Activated naive CD8-positive, alpha-beta T cell treated with anti-CD3 and anti-CD28 coated beads, Interleukin-2, amount 10 ng/mL, durations not matched to agents 7 days and 5 days (primary cell): ENCODE measurements at regions not wholly inside any gene's neighbourhood (a gene's known extent, or its start where the extent isn't known, plus 50 kb on each side); places are given as distances from the start of the nearest gene placed in this dataset.

Source experiments
- ATAC-seq: fragments of 150-1000 bp; cut with Tn5 transposase; one replicate; pipeline ENCODE4 v1.10.0; 2021; ENCODE audit warnings: low read depth, moderate library complexity
- POLR2A ChIA-PET: fragments of 350-600 bp; sonication (Branson Sonifier 250); formaldehyde crosslinking; loops from one replicate; lab custom pipeline; 2021; ENCODE audit warnings: antibody characterized with exemption; lab: Charles Lee
- DNase-seq: peaks from one replicate; pipeline ENCODE4 v3.0.0; 2021
- H3K27ac Mint-ChIP-seq: one replicate; pipeline ENCODE4 v1.8.0; 2022; ENCODE audit warnings: mild to moderate bottlenecking, mixed read lengths
- H3K27me3 Mint-ChIP-seq: one replicate; pipeline ENCODE4 v1.8.0; 2022; ENCODE audit warnings: mild to moderate bottlenecking, moderate library complexity, mixed read lengths
- H3K36me3 Mint-ChIP-seq: one replicate; pipeline ENCODE4 v1.8.0; 2021; ENCODE audit warnings: mild to moderate bottlenecking, mixed read lengths
- H3K4me1 Mint-ChIP-seq: one replicate; pipeline ENCODE4 v1.8.0; 2021; ENCODE audit warnings: mixed read lengths
- H3K4me3 Mint-ChIP-seq: one replicate; pipeline ENCODE4 v1.8.0; 2022; ENCODE audit warnings: mild to moderate bottlenecking, moderate library complexity, mixed read lengths
- H3K9me3 Mint-ChIP-seq: one replicate; pipeline ENCODE4 v1.8.0; 2021; ENCODE audit warnings: mixed read lengths

DNA sequence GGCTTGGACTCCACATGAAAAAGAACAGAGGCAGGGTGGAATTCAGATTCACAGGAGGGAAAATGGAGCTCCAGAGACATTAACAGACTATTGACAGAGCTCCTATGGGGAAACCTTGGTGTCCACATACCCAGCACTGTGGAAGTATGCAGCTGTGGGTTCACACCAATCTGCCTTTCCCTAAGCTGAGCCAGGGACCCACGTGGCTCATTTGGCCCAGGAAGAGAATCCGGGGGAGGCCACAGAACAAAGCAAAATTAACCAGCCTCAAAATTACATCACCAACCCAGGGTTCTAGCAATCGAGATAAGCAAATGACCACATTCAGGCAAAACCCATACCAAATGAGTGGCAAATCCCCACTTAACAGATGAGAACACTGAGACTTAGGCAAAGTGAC is 105.8 kb upstream of the TWIST2 start:
- Mint-ChIP-seq H3K9me3 (no peaks in the 10 kb centered on the region), H3K27me3 (peaks cover 7% of the 10 kb centered on the region), H3K4me3 (no peak overlapping the region), H3K27ac (no peak overlapping the region), H3K36me3 (no peaks in the 10 kb centered on the region), H3K4me1 (no peaks in the 10 kb centered on the region)
- ATAC-seq = no peak
- POLR2A ChIA-PET = no interaction called here
- DNase-seq = no peak

DNA sequence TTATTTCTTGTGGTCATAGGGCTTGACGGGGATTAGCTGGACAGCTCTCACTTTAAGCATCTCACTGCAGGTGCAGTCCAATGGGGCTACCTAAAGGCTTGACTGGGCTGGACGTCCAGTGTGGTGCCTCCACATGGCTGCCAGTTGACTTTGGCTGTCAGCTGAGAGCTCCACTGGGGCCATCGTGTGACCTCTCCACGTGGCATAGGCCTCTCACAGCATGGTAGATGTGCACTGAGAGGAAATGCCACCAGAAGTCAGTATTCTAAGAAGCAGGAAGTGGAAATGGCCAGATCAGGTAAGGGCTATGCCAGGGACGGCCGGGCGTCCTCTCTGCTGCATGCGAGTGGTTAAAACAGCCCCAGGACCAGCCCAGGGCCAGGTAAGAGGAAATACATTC is 105.2 kb upstream of the TWIST2 start:
- no peaks in the 10 kb centered on the region for H3K4me1 Mint-ChIP-seq
- DNase-seq = no peak
- ATAC-seq = no peak
- H3K4me3 Mint-ChIP-seq = no peak overlapping the region
- no peak overlapping the region for H3K27ac Mint-ChIP-seq
- H3K27me3 Mint-ChIP-seq = peaks cover 1% of the 10 kb centered on the region
- H3K36me3 Mint-ChIP-seq = no peaks in the 10 kb centered on the region
- no peaks in the 10 kb centered on the region for H3K9me3 Mint-ChIP-seq
- POLR2A ChIA-PET = no interaction called here

DNA sequence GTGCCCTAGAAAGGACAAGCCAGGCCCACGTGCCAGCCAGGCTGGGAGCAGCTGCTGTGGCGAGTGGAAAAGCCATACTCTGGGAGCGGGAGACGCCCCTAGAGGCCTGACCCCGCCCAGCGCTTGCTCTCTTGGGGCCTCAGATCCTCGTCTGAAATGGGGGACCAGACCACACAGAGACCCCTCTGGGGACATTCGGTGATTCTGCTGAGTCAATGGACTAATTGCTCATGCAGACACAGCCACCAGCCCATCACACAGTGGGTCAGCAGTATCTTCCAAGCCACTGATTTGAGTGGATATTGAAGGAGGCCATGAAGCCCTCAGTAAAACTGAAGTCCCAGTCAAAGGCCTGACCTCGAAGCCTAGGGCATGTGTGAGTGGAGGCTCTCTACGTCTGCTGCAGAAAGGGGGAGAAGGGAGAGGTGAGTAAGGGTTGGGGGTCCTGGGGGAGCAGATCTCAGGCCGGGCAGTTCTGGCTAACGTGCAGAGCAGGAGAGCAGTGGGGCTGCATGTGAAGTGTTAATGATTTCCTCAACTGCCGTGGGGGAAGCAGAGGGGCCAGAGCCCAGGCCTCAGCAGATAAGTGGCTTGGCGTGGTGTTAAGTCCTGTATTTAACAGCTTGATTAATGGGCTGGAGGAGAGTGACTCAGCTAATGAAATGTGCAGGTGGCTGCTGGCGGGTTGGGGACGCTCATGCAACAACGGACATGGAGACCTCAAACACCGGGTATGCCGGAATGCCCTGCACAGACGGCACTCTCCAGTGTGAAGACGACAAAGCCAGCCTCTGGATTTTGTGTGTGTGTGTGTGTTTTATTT is 104.4 kb upstream of the TWIST2 start:
- ATAC-seq (no peak), DNase-seq (no peak)
- Mint-ChIP-seq H3K27me3 (no peaks in the 10 kb centered on the region), H3K4me3 (no peak overlapping the region), H3K4me1 (no peaks in the 10 kb centered on the region), H3K9me3 (no peaks in the 10 kb centered on the region), H3K36me3 (no peaks in the 10 kb centered on the region), H3K27ac (no peak overlapping the region)
- POLR2A ChIA-PET = no interaction called here

DNA sequence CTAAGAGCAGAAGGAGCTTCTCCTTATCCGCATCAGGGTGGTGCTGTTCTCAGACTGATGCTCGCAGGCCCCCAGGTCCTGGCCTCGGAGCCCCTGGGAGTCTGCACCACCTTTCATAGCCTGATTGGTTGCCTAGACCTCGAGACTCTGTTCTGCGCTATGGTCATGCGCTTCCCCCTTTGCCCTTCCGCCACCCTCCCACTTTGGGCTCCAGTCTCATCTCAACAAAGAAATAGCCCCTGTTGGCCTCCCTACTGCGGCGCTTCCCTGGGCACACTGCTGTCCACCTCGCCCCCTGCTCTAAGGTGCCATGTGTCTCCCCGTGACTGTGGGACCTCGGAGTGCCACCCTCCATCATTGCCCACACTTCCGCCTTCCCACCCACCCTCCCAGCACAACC is 102.9 kb upstream of the TWIST2 start:
- Mint-ChIP-seq H3K36me3 (no peaks in the 10 kb centered on the region), H3K27ac (no peak overlapping the region), H3K4me1 (no peaks in the 10 kb centered on the region), H3K4me3 (no peak overlapping the region), H3K27me3 (no peaks in the 10 kb centered on the region), H3K9me3 (peaks cover 1% of the 10 kb centered on the region)
- POLR2A ChIA-PET = no interaction called here
- DNase-seq (no peak), ATAC-seq (no peak)

DNA sequence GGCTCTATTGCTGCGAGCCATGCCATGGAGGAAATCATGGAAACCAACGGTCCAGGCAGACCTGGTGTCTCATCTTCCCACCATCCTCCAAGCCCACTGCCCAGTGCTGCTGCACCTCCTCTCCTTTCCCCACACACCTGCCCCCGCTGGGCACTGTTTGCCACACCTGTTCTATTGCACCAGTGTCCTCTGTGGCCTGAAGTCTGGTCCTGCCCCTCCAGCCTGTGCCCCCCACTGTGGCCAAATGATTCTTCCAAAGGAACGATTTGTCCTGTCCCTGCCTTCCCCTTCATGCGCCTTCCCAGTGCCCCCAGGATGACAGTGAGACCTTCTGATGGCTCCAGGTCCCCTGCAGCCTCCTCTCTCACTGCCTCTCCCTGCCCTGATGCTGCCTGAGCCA is 101.9 kb upstream of the TWIST2 start:
- POLR2A ChIA-PET = no interaction called here
- H3K4me3 Mint-ChIP-seq = no peak overlapping the region
- H3K4me1 Mint-ChIP-seq = no peaks in the 10 kb centered on the region
- no peaks in the 10 kb centered on the region for H3K36me3 Mint-ChIP-seq
- DNase-seq (no peak), ATAC-seq (no peak)
- H3K9me3 Mint-ChIP-seq = peaks cover 3% of the 10 kb centered on the region
- peaks cover 2% of the 10 kb centered on the region for H3K27me3 Mint-ChIP-seq
- H3K27ac Mint-ChIP-seq = no peak overlapping the region

DNA sequence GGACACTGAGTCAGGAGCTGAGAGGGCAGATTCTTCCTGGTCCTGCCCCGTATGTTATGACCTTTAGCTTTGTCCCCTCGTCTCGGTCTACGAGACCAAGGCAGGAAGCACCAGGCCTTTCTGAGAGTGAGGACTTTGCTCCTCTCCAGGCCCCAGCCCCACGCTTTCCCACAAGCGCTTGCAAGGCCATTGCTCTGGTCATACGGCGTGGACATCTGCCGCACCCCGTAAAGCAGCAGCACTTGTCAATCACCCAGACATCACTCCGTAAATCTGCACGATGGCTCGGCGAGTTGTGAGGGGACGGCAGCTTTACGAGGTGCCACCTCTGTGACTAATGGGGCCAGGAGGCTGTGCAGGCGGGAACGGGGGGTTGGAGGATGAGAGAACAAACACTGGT is 100.8 kb upstream of the TWIST2 start:
- Mint-ChIP-seq H3K4me3 (no peak overlapping the region), H3K27ac (no peak overlapping the region), H3K4me1 (no peaks in the 10 kb centered on the region), H3K9me3 (peaks cover 3% of the 10 kb centered on the region), H3K27me3 (peaks cover 2% of the 10 kb centered on the region), H3K36me3 (no peaks in the 10 kb centered on the region)
- POLR2A ChIA-PET = no interaction called here
- no peak for ATAC-seq
- DNase-seq = no peak

DNA sequence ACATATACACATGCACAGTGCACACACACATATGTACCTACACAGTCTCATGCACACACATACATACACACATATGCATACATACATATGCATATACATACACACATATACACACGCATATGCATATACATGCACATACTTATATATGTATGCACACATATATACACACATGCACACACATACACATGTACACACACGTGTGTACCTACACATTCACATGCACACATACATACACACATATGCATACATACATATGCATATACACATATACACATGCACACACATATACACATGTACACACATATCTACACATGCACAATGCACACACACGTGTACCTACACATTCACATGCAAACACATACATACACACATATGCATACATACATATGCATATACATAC is 100.3 kb upstream of the TWIST2 start:
- DNase-seq (no peak), ATAC-seq (no peak)
- Mint-ChIP-seq H3K4me1 (no peaks in the 10 kb centered on the region), H3K27me3 (peaks cover 2% of the 10 kb centered on the region), H3K36me3 (no peaks in the 10 kb centered on the region), H3K27ac (no peak overlapping the region), H3K4me3 (no peak overlapping the region), H3K9me3 (peaks cover 3% of the 10 kb centered on the region)
- POLR2A ChIA-PET = no interaction called here

DNA sequence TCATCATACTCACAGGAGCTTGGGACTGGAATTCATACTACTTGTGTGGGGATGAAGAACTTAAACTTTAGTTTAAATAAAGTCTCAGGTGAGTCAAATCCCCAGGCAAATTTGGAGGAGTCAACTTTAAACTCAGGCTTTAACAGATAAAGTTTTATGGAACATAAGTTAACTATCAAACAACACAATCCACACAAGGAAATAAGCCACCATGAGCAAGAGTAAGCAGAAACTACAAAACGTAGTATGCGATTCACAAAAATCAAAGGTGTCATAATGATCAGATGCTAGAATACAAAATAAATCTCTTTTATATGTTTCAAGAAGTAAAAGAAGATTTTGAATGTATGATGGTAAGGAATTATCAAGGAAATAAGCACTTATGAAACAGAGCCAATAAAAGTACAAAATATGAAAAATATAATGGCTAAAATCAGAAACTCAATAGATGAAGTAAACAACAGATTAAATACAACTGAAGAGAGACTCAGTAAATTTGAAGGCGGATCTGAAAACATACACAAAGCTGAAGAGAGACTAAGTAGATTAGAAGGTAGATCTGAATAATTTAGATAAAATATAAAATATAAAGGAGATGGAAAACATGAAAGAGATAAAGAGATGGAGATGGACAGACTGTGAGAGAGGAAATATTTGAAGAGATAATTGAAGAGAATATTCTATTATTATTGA is 97.5 kb upstream of the TWIST2 start:
- peaks cover 3% of the 10 kb centered on the region for H3K9me3 Mint-ChIP-seq
- no peak overlapping the region for H3K27ac Mint-ChIP-seq
- DNase-seq = no peak
- POLR2A ChIA-PET = no interaction called here
- ATAC-seq = no peak
- no peaks in the 10 kb centered on the region for H3K36me3 Mint-ChIP-seq
- peaks cover 2% of the 10 kb centered on the region for H3K27me3 Mint-ChIP-seq
- no peak overlapping the region for H3K4me3 Mint-ChIP-seq
- H3K4me1 Mint-ChIP-seq = no peaks in the 10 kb centered on the region

DNA sequence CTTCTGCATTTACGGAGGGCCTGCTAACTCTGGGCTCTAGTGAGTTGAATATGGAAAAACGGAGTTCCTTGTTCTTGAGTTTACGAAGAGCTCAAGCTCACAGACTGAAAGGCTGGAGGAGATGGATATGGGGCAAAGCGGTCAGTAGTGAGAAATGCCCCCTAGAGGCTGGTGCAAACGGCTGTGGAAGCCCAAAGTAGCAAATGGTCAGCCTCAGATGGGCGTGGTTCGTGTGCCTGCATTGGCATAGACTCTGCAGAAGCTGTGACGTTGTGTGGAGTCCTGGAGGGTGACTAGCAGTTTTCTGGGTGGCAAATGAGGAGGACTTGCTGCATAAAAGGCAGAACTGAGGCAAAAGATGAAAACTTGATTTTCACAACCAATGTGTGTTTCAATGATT is 93.6 kb upstream of the TWIST2 start:
- DNase-seq = no peak
- POLR2A ChIA-PET = no interaction called here
- no peak overlapping the region for H3K4me3 Mint-ChIP-seq
- H3K27ac Mint-ChIP-seq = no peak overlapping the region
- H3K4me1 Mint-ChIP-seq = no peaks in the 10 kb centered on the region
- H3K27me3 Mint-ChIP-seq = peaks cover 11% of the 10 kb centered on the region
- no peaks in the 10 kb centered on the region for H3K36me3 Mint-ChIP-seq
- ATAC-seq = no peak
- H3K9me3 Mint-ChIP-seq = peaks cover 3% of the 10 kb centered on the region

DNA sequence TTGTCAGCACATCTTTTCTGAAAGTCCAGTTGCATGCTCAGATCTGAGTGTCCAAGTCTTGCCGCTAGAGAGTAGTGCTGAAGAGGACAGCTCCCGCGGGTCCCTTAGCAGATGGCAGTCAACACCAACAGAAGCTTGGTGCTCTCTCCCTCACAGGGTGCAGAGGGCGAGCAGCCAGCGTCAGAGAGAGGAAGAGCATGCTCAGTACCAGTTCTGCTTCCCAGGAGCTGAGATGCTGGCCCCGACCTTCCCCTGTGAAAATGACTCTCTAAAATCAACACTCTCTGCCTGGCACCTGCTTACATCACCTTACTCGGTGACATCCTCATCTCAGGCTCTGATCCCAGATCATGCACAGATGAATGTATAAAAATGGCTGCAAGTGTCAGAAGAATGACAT is 86.0 kb upstream of the TWIST2 start:
- H3K9me3 Mint-ChIP-seq = no peaks in the 10 kb centered on the region
- POLR2A ChIA-PET = no interaction called here
- peaks cover 5% of the 10 kb centered on the region for H3K27me3 Mint-ChIP-seq
- H3K4me3 Mint-ChIP-seq = no peak overlapping the region
- no peaks in the 10 kb centered on the region for H3K4me1 Mint-ChIP-seq
- no peaks in the 10 kb centered on the region for H3K36me3 Mint-ChIP-seq
- H3K27ac Mint-ChIP-seq = no peak overlapping the region
- DNase-seq (no peak), ATAC-seq (no peak)

DNA sequence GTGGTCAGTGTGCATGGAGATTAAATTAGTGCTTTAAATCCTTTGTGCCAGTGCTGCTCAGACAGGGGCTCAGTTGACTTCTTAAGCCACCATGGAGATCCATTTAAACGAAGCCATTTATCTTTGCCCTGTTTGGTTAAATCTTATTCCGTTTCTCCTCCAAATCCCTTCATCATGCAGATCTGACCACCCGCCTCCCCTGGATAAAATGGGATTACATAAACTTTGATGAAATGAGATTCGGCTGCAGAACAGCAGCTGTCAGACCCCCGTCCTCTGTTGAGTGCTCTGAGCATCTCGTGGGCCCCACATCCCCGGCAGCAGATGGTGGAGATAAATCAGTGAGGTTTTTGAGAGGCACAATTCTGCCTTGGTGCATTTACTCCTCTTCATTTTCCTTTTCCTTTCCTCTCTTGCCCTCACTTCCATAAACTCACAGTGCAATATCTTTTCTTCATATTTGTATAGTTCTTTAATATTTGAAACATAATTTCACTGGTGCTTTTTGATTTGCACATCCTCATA is 84.4 kb upstream of the TWIST2 start:
- ATAC-seq (no peak), DNase-seq (no peak)
- H3K27me3 Mint-ChIP-seq = peaks cover 2% of the 10 kb centered on the region
- H3K27ac Mint-ChIP-seq = no peak overlapping the region
- no peak overlapping the region for H3K4me3 Mint-ChIP-seq
- POLR2A ChIA-PET = no interaction called here
- H3K4me1 Mint-ChIP-seq = no peaks in the 10 kb centered on the region
- no peaks in the 10 kb centered on the region for H3K9me3 Mint-ChIP-seq
- no peaks in the 10 kb centered on the region for H3K36me3 Mint-ChIP-seq

DNA sequence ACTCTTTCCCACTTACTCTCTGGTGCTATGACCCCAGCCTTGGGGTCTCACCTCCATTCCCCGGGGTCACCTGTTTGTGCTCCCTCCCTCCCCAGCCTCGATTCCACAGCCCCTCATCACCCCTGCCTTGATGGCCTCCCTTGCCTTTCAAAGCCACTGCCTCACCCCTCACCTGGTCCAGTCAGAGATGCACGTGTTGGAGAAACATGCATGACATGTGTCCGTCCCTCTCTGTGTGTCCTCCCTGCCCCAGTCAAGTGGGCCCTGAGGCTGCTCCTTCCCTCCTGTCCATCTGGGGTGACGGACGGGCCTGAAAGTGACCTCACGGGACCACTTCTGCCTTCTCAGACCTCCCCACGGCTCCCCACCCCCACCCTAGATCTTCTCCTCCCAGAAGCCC is 82.3 kb upstream of the TWIST2 start:
- Mint-ChIP-seq H3K36me3 (no peaks in the 10 kb centered on the region), H3K4me1 (no peaks in the 10 kb centered on the region), H3K27me3 (peaks cover 2% of the 10 kb centered on the region), H3K9me3 (no peaks in the 10 kb centered on the region), H3K4me3 (no peak overlapping the region), H3K27ac (no peak overlapping the region)
- no peak for DNase-seq
- ATAC-seq = no peak
- POLR2A ChIA-PET = no interaction called here

DNA sequence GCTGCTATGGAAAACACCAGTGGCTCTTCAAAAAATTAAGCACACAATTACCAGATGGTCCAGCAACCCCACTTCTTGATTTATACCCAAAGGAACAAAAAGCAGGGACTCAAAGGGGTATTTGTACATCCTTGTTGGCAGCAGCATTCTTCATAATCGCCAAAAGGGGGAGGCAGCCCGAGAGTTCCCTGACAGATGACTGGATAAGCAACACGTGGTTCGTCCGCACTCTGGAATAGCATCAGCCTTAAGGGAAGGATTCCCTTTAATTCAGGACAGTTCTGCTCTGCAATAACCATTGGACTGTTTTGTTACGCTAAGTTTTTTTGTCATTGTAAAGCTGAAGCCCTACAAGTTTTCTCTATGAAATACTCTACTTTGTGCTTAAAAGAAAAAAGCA is 76.7 kb upstream of the TWIST2 start:
- no peak for DNase-seq
- no peak overlapping the region for H3K4me3 Mint-ChIP-seq
- no peaks in the 10 kb centered on the region for H3K27me3 Mint-ChIP-seq
- POLR2A ChIA-PET = no interaction called here
- H3K4me1 Mint-ChIP-seq = no peaks in the 10 kb centered on the region
- H3K27ac Mint-ChIP-seq = no peak overlapping the region
- no peaks in the 10 kb centered on the region for H3K36me3 Mint-ChIP-seq
- ATAC-seq = no peak
- no peaks in the 10 kb centered on the region for H3K9me3 Mint-ChIP-seq

DNA sequence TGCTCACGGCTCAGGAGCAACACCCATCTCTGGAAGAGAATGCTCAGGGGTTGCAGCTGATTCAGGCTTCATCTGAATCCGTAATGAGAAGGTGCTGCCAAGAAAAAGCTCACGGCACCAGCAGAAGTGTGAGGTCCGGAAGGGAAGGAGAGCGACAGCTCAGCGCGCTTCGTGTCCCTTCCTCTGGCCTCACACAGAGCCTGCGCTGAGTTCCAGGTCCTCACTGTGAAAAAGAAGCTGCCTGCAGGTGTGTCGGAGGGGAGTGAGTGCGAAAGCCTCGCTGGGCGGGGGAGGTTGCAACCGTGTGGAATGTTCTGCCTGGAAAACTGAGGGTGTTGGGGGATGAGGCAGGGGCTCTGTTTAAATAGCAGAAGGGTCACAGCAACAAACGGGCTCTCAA is 76.2 kb upstream of the TWIST2 start:
- Mint-ChIP-seq H3K27ac (no peak overlapping the region), H3K27me3 (no peaks in the 10 kb centered on the region), H3K9me3 (no peaks in the 10 kb centered on the region), H3K4me3 (no peak overlapping the region), H3K4me1 (no peaks in the 10 kb centered on the region), H3K36me3 (no peaks in the 10 kb centered on the region)
- POLR2A ChIA-PET = no interaction called here
- DNase-seq = no peak
- no peak for ATAC-seq
